ENCODE measurements at regions not wholly inside any gene's neighbourhood (a gene's known extent, or its start where the extent isn't known, plus 50 kb on each side); places are given as distances from the start of the nearest gene placed in this dataset.

DNA sequence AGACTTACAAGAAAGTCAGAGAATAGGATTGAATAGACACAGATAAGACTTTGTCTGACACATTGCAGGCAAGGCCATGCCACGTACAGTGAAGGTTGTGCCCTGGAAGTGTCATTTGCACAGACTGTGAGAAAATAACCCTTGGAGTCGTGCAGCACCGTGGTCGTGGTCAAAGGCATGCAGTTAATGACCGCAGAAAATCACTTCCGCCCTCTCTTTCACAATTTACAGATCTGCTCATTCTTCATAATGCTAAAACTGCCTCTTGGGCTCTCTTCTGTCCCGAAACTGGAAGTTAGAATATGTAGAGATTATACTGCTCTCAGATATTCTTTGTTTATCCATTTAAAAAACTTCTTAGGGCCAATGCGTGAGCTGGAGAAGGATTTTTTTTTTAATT lies 73.2 kb upstream of the CTXND1 start:
- TF ChIP-seq, protein P1, sequence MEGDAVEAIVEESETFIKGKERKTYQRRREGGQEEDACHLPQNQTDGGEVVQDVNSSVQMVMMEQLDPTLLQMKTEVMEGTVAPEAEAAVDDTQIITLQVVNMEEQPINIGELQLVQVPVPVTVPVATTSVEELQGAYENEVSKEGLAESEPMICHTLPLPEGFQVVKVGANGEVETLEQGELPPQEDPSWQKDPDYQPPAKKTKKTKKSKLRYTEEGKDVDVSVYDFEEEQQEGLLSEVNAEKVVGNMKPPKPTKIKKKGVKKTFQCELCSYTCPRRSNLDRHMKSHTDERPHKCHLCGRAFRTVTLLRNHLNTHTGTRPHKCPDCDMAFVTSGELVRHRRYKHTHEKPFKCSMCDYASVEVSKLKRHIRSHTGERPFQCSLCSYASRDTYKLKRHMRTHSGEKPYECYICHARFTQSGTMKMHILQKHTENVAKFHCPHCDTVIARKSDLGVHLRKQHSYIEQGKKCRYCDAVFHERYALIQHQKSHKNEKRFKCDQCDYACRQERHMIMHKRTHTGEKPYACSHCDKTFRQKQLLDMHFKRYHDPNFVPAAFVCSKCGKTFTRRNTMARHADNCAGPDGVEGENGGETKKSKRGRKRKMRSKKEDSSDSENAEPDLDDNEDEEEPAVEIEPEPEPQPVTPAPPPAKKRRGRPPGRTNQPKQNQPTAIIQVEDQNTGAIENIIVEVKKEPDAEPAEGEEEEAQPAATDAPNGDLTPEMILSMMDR (IDR thresholded peaks at IDR 0.05) = no peak
- Mint-ChIP-seq H3K4me1 (peaks cover 22% of the 10 kb centered on the region), H3K4me3 (peak overlapping the region in 1 of 2 donors; percentile 3), H3K27ac (no peak overlapping the region), H3K36me3 (no peaks in the 10 kb centered on the region), H3K9me3 (peaks cover 3 to 18% (median 9%) of the 10 kb centered on the region in 7 donors), H3K27me3 (ENCODE audit: low read depth in 3 of 3) (peaks cover 1 to 11% (median 9%) of the 10 kb centered on the region in 3 donors)
- DNase-seq = peak; percentile 5 to 40 (median 28)
- no peak overlapping the region for H3K9ac ChIP-seq (ENCODE audit: insufficient read depth, low read length, poor library complexity, severe bottlenecking)
- intact Hi-C loops (cut with micrococcal nuclease) = no loop called here
- WGBS (ENCODE audit: insufficient coverage) = 40% methylated on average over 1 of the region's 8 CpGs
- peaks cover 0 to 13% of the 10 kb centered on the region in 2 donors for H3K9me3 ChIP-seq (replicated peaks in 1 of 2; ENCODE audit: control insufficient read depth in 1 of 2, insufficient read depth in 1 of 2, low read length in 2 of 2)
- no peak overlapping the region for H2AFZ ChIP-seq (ENCODE audit: insufficient read depth, low read depth, low read length, poor library complexity, severe bottlenecking)
- no peaks in the 10 kb centered on the region for H3K36me3 ChIP-seq (replicated peaks in 1 of 2; ENCODE audit: control insufficient read depth in 1 of 2, insufficient read depth in 2 of 2, low read length in 2 of 2)
- no peaks in the 10 kb centered on the region for H4K20me1 ChIP-seq (ENCODE audit: insufficient read depth, low read length)
- no peak overlapping the region for H3K4me3 ChIP-seq (replicated peaks in 1 of 3; ENCODE audit: low read depth in 2 of 3, low read length in 3 of 3)
- H3K4me2 ChIP-seq (replicated peaks; ENCODE audit: extremely low read depth, low read length, poor library complexity, severe bottlenecking) = peak overlapping the region; percentile 11
- H3K79me2 ChIP-seq (ENCODE audit: insufficient read depth, low read length) = no peaks in the 10 kb centered on the region
- peaks cover 26 to 27% of the 10 kb centered on the region in 2 donors for H3K4me1 ChIP-seq (ENCODE audit: control insufficient read depth in 1 of 2, insufficient read depth in 2 of 2, low read length in 2 of 2)
- H3K27me3 ChIP-seq (ENCODE audit: control insufficient read depth in 2 of 2, insufficient read depth in 2 of 2, low read length in 2 of 2) = no peaks in the 10 kb centered on the region
- no peak overlapping the region for H3K27ac ChIP-seq (ENCODE audit: low read depth in 1 of 2, low read length in 2 of 2)

DNA sequence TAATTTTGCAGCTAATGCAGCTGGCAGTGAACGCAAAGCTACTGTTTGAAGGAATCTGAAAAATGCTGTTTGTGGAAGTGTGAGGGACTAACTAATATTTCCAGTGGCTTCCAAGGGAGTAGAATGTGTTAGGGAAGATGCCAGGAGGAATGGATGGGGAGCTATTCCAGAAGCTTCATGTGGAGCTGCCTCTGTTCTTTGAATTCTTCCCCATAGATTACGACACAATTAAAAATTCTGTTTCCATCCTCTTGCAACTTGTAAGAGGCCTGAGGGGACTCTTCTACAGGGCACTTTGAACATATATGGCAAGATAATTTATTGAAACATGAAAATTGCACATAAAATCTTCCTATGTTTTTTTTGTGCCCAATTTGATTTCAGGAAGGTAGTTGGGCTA lies 74.3 kb upstream of the CTXND1 start:
- Mint-ChIP-seq H3K36me3 (no peaks in the 10 kb centered on the region), H3K27ac (no peak overlapping the region)
- 100% methylated on average over 1 of the region's 2 CpGs for WGBS (ENCODE audit: insufficient coverage)

More for the DNA sequence above, 74.3 kb upstream of the CTXND1 start:
- Histone ChIP-seq H2AFZ (ENCODE audit: insufficient read depth, low read depth, low read length, poor library complexity, severe bottlenecking) (no peak overlapping the region), H4K20me1 (ENCODE audit: insufficient read depth, low read length) (no peaks in the 10 kb centered on the region), H3K4me2 (replicated peaks; ENCODE audit: extremely low read depth, low read length, poor library complexity, severe bottlenecking) (no peak overlapping the region), H3K27ac (ENCODE audit: low read depth in 1 of 2, low read length in 2 of 2) (no peak overlapping the region), H3K27me3 (ENCODE audit: control insufficient read depth in 2 of 2, insufficient read depth in 2 of 2, low read length in 2 of 2) (no peaks in the 10 kb centered on the region), H3K36me3 (replicated peaks in 1 of 2; ENCODE audit: control insufficient read depth in 1 of 2, insufficient read depth in 2 of 2, low read length in 2 of 2) (no peaks in the 10 kb centered on the region), H3K4me3 (replicated peaks in 1 of 3; ENCODE audit: low read depth in 2 of 3, low read length in 3 of 3) (no peak overlapping the region), H3K79me2 (ENCODE audit: insufficient read depth, low read length) (no peaks in the 10 kb centered on the region), H3K9ac (ENCODE audit: insufficient read depth, low read length, poor library complexity, severe bottlenecking) (no peak overlapping the region), H3K4me1 (ENCODE audit: control insufficient read depth in 1 of 2, insufficient read depth in 2 of 2, low read length in 2 of 2) (peaks cover 26 to 27% of the 10 kb centered on the region in 2 donors), H3K9me3 (replicated peaks in 1 of 2; ENCODE audit: control insufficient read depth in 1 of 2, insufficient read depth in 1 of 2, low read length in 2 of 2) (peaks cover 0 to 13% of the 10 kb centered on the region in 2 donors)
- DNase-seq = no peak
- Mint-ChIP-seq H3K4me1 (peaks cover 22% of the 10 kb centered on the region), H3K9me3 (peaks cover 3 to 21% (median 9%) of the 10 kb centered on the region in 7 donors), H3K4me3 (no peak overlapping the region), H3K27me3 (ENCODE audit: low read depth in 3 of 3) (peaks cover 1 to 7% (median 4%) of the 10 kb centered on the region in 3 donors)
- TF ChIP-seq, protein P1 (IDR thresholded peaks at IDR 0.05) = no peak
- intact Hi-C loops (cut with micrococcal nuclease) = no loop called here
